GM12878 (cell line): ENCODE measurements at regions not wholly inside any gene's neighbourhood (a gene's known extent, or its start where the extent isn't known, plus 50 kb on each side); places are given as distances from the start of the nearest gene placed in this dataset.

Source experiments
- ATAC-seq: fragments of 200-7000 bp; cut with Tn5 transposase; 3 replicates; pipeline ENCODE4 v1.9.1; 2020; ENCODE audit warnings: mild to moderate bottlenecking, moderate library complexity
- BruUV-seq: library from RNA; stranded (reverse); fragments of 400-500 nt; replicated peaks from 2 replicates; lab custom pipeline; 2021; lab: Mats Ljungman, UMichigan
- CTCF ChIA-PET: fragments of 300-600 bp; sonication (Branson Sonifier 250); formaldehyde crosslinking; extraction: SDS; loops from one replicate; lab custom pipeline; 2021; ENCODE audit warnings: inconsistent platforms; lab: Yijun Ruan, JAX
- POLR2A ChIA-PET: fragments of 350-600 bp; formaldehyde crosslinking; extraction: SDS; loops from one replicate; lab custom pipeline; 2021; ENCODE audit warnings: inconsistent platforms; lab: Charles Lee
- RAD21 ChIA-PET: fragments of 300-600 bp; sonication (Branson Sonifier 250); formaldehyde crosslinking; loops from one replicate; lab custom pipeline; 2023; ENCODE audit warnings: antibody characterized with exemption; ENCODE audit not compliant: unreplicated experiment; lab: Charles Lee
- SMC1A ChIA-PET: fragments of 300-600 bp; sonication (Branson Sonifier 250); formaldehyde crosslinking; loops from one replicate; lab custom pipeline; 2023; ENCODE audit not compliant: unreplicated experiment, uncharacterized antibody; lab: Charles Lee
- DNase-seq: peaks from one replicate; pipeline ENCODE4 v3.0.0-alpha.2; 2011; ENCODE audit warnings: low read depth, low spot score
- FAIRE-seq: peaks from 3 replicates; lab custom pipeline; 2011; peaks lifted over from hg19 to GRCh38; lab: Jason Lieb, UNC
- H2AFZ ChIP-seq: 2 replicates; pipeline ENCODE4 v1.6.0; 2011; ENCODE audit warnings: low read depth, low read length, control low read depth; ENCODE audit not compliant: control insufficient read depth
- H3K27ac ChIP-seq: 2 replicates; pipeline ENCODE4 v1.5.1; 2011; ENCODE audit warnings: control low read depth; ENCODE audit not compliant: control insufficient read depth, insufficient read depth
- H3K27me3 ChIP-seq, 2 experiments: replicated peaks in 1 of 2; 2 replicates each; pipeline versions ENCODE4 v1.6.0 to v1.6.1; 2011; ENCODE audit warnings: low read length in 1 of 2; ENCODE audit not compliant: control insufficient read depth in 2 of 2, insufficient read depth in 2 of 2
- H3K36me3 ChIP-seq, 2 experiments: 2 replicates each; pipeline ENCODE4 v1.5.1; 2011; ENCODE audit warnings: low read length in 1 of 2; ENCODE audit not compliant: control insufficient read depth in 2 of 2, insufficient read depth in 2 of 2
- H3K4me1 ChIP-seq: 2 replicates; pipeline ENCODE4 v1.6.1; 2011; ENCODE audit warnings: mild to moderate bottlenecking, low read length, moderate library complexity, mixed read lengths; ENCODE audit not compliant: control insufficient read depth, insufficient read depth
- H3K4me2 ChIP-seq: 2 replicates; pipeline ENCODE4 v1.6.0; 2011; ENCODE audit warnings: control low read depth; ENCODE audit not compliant: control insufficient read depth, insufficient read depth
- H3K4me3 ChIP-seq: fragments of 200-600 bp; sonication (generic); 2 replicates; pipeline ENCODE4 v1.5.1; 2016
- H3K79me2 ChIP-seq: 2 replicates; pipeline ENCODE4 v1.6.0; 2011; ENCODE audit warnings: low read length; ENCODE audit not compliant: control insufficient read depth, insufficient read depth
- H3K9ac ChIP-seq: 2 replicates; pipeline ENCODE4 v1.8.0; 2011; ENCODE audit warnings: low read length, control low read depth, mixed read lengths; ENCODE audit not compliant: control insufficient read depth, insufficient read depth
- H3K9me3 ChIP-seq: replicated peaks from 3 replicates; pipeline ENCODE4 v1.5.1; 2011; ENCODE audit warnings: mild to moderate bottlenecking, low read length; ENCODE audit not compliant: control insufficient read depth, insufficient read depth
- H4K20me1 ChIP-seq: 2 replicates; pipeline ENCODE4 v1.6.0; 2011; ENCODE audit not compliant: control insufficient read depth, insufficient read depth
- BHLHE40 ChIP-seq, 2 experiments: fragments of 450-650 bp in 1 of 2; IDR thresholded peaks; 2 replicates each; pipeline ENCODE4 v1.6.1; 2011 to 2017; ENCODE audit warnings: low read depth in 2 of 2, borderline replicate concordance in 1 of 2, improper control_type of control experiment in 1 of 2, low read length in 1 of 2, mild to moderate bottlenecking in 1 of 2
- CBFB ChIP-seq: IDR thresholded peaks from 2 replicates; pipeline ENCODE4 v1.6.1; 2016; ENCODE audit warnings: antibody characterized with exemption, low read depth
- ETV6 ChIP-seq, 2 experiments: fragments of 450-650 bp in 1 of 2; IDR thresholded peaks in 1 of 2; conservative IDR thresholded peaks in 1 of 2; 2 replicates each; pipeline ENCODE4 v1.6.1; 2014; ENCODE audit warnings: antibody characterized with exemption in 1 of 2, borderline replicate concordance in 1 of 2, low read depth in 1 of 2, mild to moderate bottlenecking in 1 of 2, moderate library complexity in 1 of 2
- FOS ChIP-seq: IDR thresholded peaks from 3 replicates; pipeline ENCODE4 v1.6.1; 2011; ENCODE audit warnings: borderline replicate concordance; ENCODE audit not compliant: insufficient read length; ENCODE audit errors: extremely low read depth
- HCFC1 ChIP-seq: fragments of 150-350 bp; IDR thresholded peaks from 2 replicates; pipeline ENCODE4 v1.6.1; 2014; ENCODE audit warnings: low read length
- IKZF1 ChIP-seq: fragments of 450-650 bp; conservative IDR thresholded peaks from 2 replicates; pipeline ENCODE4 v1.6.1; 2017; ENCODE audit warnings: antibody characterized with exemption, mild to moderate bottlenecking
- KAT2A ChIP-seq: conservative IDR thresholded peaks from 2 replicates; pipeline ENCODE4 v1.6.1; 2011; ENCODE audit warnings: low read depth, low read length; ENCODE audit not compliant: control insufficient read depth
- MEF2A ChIP-seq: IDR thresholded peaks from 2 replicates; pipeline ENCODE4 v1.6.1; 2011; ENCODE audit warnings: low read depth, mild to moderate bottlenecking, low read length, moderate library complexity; ENCODE audit not compliant: insufficient read depth
- MYC ChIP-seq: IDR thresholded peaks from 2 replicates; pipeline ENCODE4 v1.6.1; 2011; ENCODE audit warnings: mild to moderate bottlenecking, low read length, moderate library complexity, inconsistent platforms; ENCODE audit not compliant: insufficient read depth, insufficient replicate concordance, insufficient read length, severe bottlenecking
- NR2C1 ChIP-seq: fragments of 450-650 bp; IDR thresholded peaks from 2 replicates; pipeline ENCODE4 v1.6.1; 2017; ENCODE audit warnings: antibody characterized with exemption, mild to moderate bottlenecking, moderate library complexity
- POU2F2 ChIP-seq: IDR thresholded peaks from 3 replicates; pipeline ENCODE4 v1.6.1; 2011; ENCODE audit warnings: low read depth, mild to moderate bottlenecking, low read length, borderline replicate concordance
- RAD21 ChIP-seq: IDR thresholded peaks from 2 replicates; pipeline ENCODE4 v1.6.1; 2011; ENCODE audit warnings: mild to moderate bottlenecking, low read depth, low read length, moderate library complexity; ENCODE audit not compliant: insufficient read depth
- RELA ChIP-seq: fragments of 450-650 bp; IDR thresholded peaks from 2 replicates; pipeline ENCODE4 v1.8.0; 2014; ENCODE audit warnings: borderline replicate concordance; ENCODE audit not compliant: partially characterized antibody
- ZNF24 ChIP-seq: fragments of 450-650 bp; IDR thresholded peaks from 2 replicates; pipeline ENCODE4 v1.6.1; 2017; ENCODE audit warnings: antibody characterized with exemption, mild to moderate bottlenecking
- WGBS: methylation state at CpG from one replicate; pipeline ENCODE4 v1.1.6; 2016; ENCODE audit warnings: low lambda C conversion rate; ENCODE audit not compliant: insufficient replicate concordance, insufficient coverage; ENCODE audit errors: missing lambda C conversion rate; 5-methylcytosine and 5-hydroxymethylcytosine counted together
- in situ Hi-C: fragments of 300-500 bp; cut with MboI; formaldehyde crosslinking; loops from 9 replicates; pipeline ENCODE4 v1.14.3; 2018; ENCODE audit warnings: mixed read lengths
- intact Hi-C: fragments of 100-400 bp; cut with micrococcal nuclease; formaldehyde crosslinking; loops from one replicate; pipeline ENCODE4 v1.14.2; 2022; ENCODE audit not compliant: unreplicated experiment
- TF ChIP-seq, protein P1 (sequence below): IDR thresholded peaks from 2 replicates; pipeline ENCODE4 v1.6.1; 2011; ENCODE audit warnings: borderline replicate concordance, low read depth, mild to moderate bottlenecking, moderate library complexity, low read length; ENCODE audit not compliant: insufficient read depth, poor library complexity, severe bottlenecking
- TF ChIP-seq, protein P2 (sequence below): fragments of 450-650 bp; IDR thresholded peaks from 2 replicates; pipeline ENCODE4 v1.6.1; 2017; ENCODE audit warnings: mild to moderate bottlenecking, low read depth, inconsistent platforms; ENCODE audit not compliant: poor library complexity, severe bottlenecking
- TF ChIP-seq, protein P3 (sequence below): fragments of 450-650 bp; conservative IDR thresholded peaks from 2 replicates; pipeline ENCODE4 v1.6.1; 2017; ENCODE audit warnings: mild to moderate bottlenecking, moderate library complexity

DNA sequence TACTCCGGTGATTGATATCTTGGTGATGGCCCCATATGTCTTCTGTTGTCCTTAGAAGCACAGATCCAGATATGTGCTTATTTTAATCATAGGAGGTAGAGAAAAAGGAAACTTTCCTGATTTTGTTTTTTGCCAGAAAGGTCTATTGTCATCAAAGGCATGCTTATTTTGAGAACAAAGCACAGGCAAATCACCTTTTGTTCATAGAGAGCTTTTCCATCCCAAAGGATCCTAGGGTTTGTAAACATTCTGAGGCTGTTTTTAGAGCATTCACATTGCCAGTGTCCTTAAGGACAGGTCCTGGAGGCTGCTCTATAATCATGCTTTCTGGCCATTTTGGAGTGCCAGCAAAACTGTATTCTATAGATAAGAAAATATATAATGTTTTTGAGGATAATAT lies 148.5 kb upstream of the SEL1L start (continued):
- TF ChIP-seq, protein P1, sequence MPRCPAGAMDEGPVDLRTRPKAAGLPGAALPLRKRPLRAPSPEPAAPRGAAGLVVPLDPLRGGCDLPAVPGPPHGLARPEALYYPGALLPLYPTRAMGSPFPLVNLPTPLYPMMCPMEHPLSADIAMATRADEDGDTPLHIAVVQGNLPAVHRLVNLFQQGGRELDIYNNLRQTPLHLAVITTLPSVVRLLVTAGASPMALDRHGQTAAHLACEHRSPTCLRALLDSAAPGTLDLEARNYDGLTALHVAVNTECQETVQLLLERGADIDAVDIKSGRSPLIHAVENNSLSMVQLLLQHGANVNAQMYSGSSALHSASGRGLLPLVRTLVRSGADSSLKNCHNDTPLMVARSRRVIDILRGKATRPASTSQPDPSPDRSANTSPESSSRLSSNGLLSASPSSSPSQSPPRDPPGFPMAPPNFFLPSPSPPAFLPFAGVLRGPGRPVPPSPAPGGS = no peak
- no peak for TF ChIP-seq FOS
- no peak for TF ChIP-seq CBFB
- TF ChIP-seq RELA = no peak
- no peak for TF ChIP-seq MEF2A
- TF ChIP-seq NR2C1 = no peak
- no peak for TF ChIP-seq POU2F2

DNA sequence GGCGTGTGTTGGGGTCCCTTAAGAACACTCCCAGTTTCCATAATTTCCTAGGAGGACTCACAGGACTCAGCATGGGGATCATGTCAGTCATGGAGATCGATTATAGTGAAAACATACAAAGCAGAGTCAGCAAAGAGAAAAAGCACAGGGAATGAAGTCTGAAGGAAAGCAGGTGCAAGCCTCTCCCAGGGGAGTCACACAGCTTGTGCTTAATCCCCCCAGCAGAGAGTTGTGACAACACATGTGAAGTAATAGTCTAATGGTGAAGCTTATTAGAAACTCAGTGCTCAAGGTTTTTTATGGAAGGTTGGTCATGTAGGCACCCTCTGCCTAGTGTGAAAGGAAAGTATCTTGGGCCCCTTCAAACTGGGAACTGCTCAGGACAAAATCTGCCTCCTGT lies 149.0 kb upstream of the SEL1L start:
- BruUV-seq = no TSS peak
- H3K9ac ChIP-seq = no peak overlapping the region
- TF ChIP-seq IKZF1 (no peak), HCFC1 (no peak), MYC (no peak), ETV6 (conservative IDR thresholded peaks at IDR 0.05 in 1 of 2, IDR thresholded peaks at IDR 0.05 in 1 of 2; ENCODE audit: borderline replicate concordance in 1 of 2, low read depth in 1 of 2) (no peak), ZNF24 (no peak), BHLHE40 (IDR thresholded peaks at IDR 0.05; ENCODE audit: borderline replicate concordance in 1 of 2, low read depth in 2 of 2, low read length in 1 of 2) (no peak), POU2F2 (no peak), RAD21 (no peak), KAT2A (no peak)
- TF ChIP-seq, protein P2, sequence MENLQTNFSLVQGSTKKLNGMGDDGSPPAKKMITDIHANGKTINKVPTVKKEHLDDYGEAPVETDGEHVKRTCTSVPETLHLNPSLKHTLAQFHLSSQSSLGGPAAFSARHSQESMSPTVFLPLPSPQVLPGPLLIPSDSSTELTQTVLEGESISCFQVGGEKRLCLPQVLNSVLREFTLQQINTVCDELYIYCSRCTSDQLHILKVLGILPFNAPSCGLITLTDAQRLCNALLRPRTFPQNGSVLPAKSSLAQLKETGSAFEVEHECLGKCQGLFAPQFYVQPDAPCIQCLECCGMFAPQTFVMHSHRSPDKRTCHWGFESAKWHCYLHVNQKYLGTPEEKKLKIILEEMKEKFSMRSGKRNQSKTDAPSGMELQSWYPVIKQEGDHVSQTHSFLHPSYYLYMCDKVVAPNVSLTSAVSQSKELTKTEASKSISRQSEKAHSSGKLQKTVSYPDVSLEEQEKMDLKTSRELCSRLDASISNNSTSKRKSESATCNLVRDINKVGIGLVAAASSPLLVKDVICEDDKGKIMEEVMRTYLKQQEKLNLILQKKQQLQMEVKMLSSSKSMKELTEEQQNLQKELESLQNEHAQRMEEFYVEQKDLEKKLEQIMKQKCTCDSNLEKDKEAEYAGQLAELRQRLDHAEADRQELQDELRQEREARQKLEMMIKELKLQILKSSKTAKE = no peak
- TF ChIP-seq, protein P3, sequence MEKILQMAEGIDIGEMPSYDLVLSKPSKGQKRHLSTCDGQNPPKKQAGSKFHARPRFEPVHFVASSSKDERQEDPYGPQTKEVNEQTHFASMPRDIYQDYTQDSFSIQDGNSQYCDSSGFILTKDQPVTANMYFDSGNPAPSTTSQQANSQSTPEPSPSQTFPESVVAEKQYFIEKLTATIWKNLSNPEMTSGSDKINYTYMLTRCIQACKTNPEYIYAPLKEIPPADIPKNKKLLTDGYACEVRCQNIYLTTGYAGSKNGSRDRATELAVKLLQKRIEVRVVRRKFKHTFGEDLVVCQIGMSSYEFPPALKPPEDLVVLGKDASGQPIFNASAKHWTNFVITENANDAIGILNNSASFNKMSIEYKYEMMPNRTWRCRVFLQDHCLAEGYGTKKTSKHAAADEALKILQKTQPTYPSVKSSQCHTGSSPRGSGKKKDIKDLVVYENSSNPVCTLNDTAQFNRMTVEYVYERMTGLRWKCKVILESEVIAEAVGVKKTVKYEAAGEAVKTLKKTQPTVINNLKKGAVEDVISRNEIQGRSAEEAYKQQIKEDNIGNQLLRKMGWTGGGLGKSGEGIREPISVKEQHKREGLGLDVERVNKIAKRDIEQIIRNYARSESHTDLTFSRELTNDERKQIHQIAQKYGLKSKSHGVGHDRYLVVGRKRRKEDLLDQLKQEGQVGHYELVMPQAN = no peak

More for the DNA sequence above, 149.0 kb upstream of the SEL1L start:
- ATAC-seq = no peak
- no peaks in the 10 kb centered on the region for H3K79me2 ChIP-seq
- no peaks in the 10 kb centered on the region for H4K20me1 ChIP-seq
- DNase-seq = no peak
- no peak for FAIRE-seq
- SMC1A ChIA-PET = interaction anchor here (0.6 kb wide), 1 partner anchor 603 kb away, joined by 3 read pairs; no protein-coding TSS in a partner anchor
- intact Hi-C loops = no loop called here
- POLR2A ChIA-PET = no interaction called here
- in situ Hi-C loops = no loop called here
- WGBS = 6% methylated on average over 2 of the region's 2 CpGs
- H2AFZ ChIP-seq = no peak overlapping the region
- H3K4me3 ChIP-seq = no peak overlapping the region
- CTCF ChIA-PET = no interaction called here
- H3K9me3 ChIP-seq = no peaks in the 10 kb centered on the region
- no peak overlapping the region for H3K27ac ChIP-seq
- RAD21 ChIA-PET = no interaction called here
- no peaks in the 10 kb centered on the region for H3K27me3 ChIP-seq
- no peaks in the 10 kb centered on the region for H3K4me1 ChIP-seq
- no peak overlapping the region for H3K4me2 ChIP-seq
- no peaks in the 10 kb centered on the region for H3K36me3 ChIP-seq
